ENCODE measurements at regions not wholly inside any gene's neighbourhood (a gene's known extent, or its start where the extent isn't known, plus 50 kb on each side); places are given as distances from the start of the nearest gene placed in this dataset.
"Not testable (repeated sequence)": the region's sequence is repeated elsewhere in the genome, so short reads cannot be mapped to it uniquely, and the experiment has no call there.

DNA sequence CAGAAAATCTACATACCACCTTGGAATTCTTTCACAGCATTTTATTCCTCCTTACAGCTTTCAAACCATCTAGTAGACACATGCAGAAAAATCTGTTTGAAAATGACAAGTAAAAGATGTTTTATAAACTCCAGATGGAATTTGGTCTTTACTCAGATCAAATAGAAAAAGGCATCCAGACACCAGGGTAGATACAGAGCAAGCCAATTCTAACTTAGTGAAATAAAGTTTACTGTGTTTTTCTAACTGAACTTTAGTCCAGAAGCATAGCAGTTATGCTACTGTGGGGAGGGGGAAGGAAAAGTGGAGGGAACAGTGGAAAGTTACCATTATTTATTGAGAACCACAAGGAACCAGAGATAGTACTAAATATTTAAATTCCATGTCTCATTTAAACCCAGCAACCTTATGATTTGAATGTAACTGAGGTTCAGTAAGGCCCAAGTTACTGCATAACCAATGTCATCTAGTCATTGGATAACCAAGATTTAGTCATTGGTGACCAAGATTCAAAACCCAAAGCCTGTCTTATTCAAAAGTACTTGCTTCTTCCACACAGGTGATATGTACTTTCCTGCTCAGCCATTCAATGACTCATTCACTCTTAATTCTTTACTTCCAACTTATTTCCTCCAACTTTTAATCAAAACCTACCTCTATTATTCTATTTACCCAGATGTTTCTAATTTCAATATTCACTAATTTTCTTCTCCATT lies 57.7 kb downstream of the RAD51AP2 start:
- H3K4me3 ChIP-seq (ENCODE audit: low read depth, low read length): no peak overlapping the region
- no peak for DNase-seq (ENCODE audit: low read depth)
- TF ChIP-seq, protein P1, sequence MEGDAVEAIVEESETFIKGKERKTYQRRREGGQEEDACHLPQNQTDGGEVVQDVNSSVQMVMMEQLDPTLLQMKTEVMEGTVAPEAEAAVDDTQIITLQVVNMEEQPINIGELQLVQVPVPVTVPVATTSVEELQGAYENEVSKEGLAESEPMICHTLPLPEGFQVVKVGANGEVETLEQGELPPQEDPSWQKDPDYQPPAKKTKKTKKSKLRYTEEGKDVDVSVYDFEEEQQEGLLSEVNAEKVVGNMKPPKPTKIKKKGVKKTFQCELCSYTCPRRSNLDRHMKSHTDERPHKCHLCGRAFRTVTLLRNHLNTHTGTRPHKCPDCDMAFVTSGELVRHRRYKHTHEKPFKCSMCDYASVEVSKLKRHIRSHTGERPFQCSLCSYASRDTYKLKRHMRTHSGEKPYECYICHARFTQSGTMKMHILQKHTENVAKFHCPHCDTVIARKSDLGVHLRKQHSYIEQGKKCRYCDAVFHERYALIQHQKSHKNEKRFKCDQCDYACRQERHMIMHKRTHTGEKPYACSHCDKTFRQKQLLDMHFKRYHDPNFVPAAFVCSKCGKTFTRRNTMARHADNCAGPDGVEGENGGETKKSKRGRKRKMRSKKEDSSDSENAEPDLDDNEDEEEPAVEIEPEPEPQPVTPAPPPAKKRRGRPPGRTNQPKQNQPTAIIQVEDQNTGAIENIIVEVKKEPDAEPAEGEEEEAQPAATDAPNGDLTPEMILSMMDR (IDR thresholded peaks at IDR 0.05; ENCODE audit: insufficient read depth, low read depth, low read length): no peak

DNA sequence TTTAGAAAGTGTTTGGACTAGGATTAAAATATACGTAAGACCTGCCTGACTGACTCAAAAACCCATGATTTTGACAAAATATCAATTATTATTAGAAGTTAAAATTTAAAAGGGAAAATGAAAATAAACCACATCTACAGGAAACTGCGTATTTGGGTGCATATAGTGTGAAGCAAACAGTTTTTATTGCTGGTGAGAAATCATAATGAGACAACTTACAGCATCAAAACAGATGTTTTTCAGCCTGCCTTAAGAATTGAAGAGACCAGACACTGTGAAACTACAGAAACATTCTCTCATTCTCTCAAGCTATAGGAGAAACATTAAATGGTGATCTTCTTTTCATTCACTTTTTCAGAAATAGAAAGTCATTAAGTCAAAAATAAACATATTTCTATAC lies 62.9 kb downstream of the RAD51AP2 start:
- TF ChIP-seq, protein P1 (IDR thresholded peaks at IDR 0.05; ENCODE audit: insufficient read depth, low read depth, low read length): no peak
- H3K4me3 ChIP-seq (ENCODE audit: low read depth, low read length): no peak overlapping the region
- no peak for DNase-seq (ENCODE audit: low read depth)

DNA sequence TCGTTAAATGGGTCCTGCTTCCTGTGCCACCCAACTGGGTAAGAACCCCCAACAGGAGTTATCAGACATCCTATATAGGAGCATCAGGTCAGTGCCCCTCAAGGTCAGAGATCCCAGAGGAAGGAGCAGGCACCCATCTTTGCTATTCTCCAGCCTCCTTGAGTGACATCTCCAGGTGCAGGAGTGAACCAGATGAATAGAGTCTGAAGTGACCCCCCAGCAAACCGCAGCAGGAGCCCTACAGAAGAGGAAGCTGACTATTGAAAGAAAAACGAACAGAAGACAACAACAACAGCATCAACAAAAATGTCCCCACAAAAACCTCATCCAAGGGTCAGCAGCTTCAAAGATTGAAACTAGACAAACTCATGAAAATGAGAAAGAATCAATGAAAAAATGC lies 72.0 kb downstream of the RAD51AP2 start:
- DNase-seq (ENCODE audit: low read depth); H3K4me3 ChIP-seq (ENCODE audit: low read depth, low read length): not testable (repeated sequence)

DNA sequence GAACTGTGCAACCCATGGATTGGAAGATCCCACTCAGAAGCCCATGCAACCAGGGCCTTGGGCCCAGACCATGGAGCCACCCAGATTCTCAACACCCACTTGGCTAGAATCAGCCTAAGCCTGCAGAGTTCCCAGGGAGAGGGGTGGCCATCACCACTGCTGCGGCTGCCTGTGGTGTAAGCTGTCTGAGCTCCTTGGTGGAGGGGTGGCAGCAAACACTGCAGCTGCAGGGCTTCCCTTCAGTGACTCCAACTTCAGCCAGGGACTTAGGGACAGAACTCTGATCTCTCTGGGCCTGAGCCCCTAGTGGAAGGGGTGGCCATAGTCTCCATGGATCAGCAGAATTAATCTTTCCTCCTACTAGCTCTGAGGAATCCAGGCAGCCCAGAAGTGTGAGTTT lies 72.5 kb downstream of the RAD51AP2 start:
- H3K4me3 ChIP-seq (ENCODE audit: low read depth, low read length): no peak overlapping the region
- TF ChIP-seq, protein P1 (IDR thresholded peaks at IDR 0.05; ENCODE audit: insufficient read depth, low read depth, low read length): no peak
- DNase-seq (ENCODE audit: low read depth): no peak

DNA sequence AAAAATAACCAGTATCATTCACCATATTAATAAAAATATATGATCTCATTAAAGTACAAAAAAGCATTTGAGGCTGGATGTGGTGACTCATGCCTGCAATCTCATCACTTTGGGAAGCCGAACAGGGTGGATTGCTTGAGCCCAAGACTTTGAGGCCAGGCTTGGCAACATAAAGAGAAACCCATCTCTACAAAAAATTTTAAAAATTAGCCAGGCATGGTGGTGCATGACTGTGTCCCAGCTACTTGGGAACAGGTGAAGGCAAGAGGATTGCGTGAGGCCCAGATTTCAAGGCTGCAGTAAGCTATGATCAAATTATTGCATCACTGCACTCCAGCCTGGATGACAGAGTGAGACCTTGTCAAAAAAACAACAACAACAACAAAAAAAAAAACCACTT lies 75.9 kb downstream of the RAD51AP2 start:
- H3K4me3 ChIP-seq (ENCODE audit: low read depth, low read length): no peak overlapping the region
- no peak for DNase-seq (ENCODE audit: low read depth)
- TF ChIP-seq, protein P1 (IDR thresholded peaks at IDR 0.05; ENCODE audit: insufficient read depth, low read depth, low read length): no peak

DNA sequence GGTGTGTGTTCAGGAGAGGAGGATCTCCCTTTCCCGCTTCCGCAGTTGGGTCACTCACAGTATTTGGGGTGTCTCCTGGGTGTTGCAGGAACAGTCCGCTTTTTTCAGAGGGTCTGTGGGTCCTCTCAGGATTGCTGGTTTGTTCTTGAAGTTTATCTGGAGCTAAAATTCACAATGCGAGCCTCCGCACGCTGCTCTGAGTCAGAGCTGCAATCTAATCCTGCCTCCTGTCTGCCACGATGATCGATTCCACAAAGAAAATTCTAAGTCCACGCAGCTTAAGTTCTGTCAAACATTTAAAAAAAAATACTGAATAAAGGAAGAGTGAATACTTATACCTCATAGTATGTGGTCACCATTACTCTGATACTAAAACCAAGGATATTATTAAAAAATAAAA lies 76.5 kb downstream of the RAD51AP2 start:
- no peak overlapping the region for H3K4me3 ChIP-seq (ENCODE audit: low read depth, low read length)
- no peak for DNase-seq (ENCODE audit: low read depth)
- TF ChIP-seq, protein P1 (IDR thresholded peaks at IDR 0.05; ENCODE audit: insufficient read depth, low read depth, low read length): no peak

DNA sequence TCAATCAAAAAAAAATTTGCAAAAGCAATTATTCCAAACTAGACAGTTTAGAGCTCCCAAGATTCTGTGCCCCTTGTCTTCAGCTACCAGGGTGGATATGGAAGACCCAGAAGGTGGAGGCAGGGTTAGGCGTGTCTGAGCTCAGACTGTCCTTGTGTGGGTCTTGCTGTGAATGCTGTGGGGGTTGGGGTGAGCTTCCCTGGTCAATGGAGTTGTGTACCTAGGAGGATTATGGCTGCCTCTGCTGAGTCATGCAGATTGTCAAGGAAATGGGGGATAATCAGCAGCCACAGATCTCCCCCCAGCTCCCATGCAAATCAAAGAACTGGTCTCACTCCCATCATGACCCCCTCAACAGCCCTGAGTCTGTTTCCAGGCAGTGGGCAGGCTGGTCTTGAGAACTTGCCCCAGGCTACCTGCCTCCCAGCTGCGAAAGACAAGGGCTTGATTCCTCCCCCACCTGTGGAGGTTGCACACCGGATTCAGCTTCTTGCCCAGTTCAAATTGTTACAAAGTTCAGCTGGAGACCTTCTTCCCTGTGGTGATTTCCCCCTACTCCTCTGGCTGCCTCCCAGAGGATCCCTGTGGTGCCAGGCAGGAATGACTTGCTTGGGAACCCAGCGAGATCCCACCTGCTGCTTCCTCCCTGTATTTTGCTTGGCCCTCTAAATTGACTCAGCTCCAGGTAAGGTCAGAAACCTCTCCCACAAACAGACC lies 77.0 kb downstream of the RAD51AP2 start:
- TF ChIP-seq, protein P1 (IDR thresholded peaks at IDR 0.05; ENCODE audit: insufficient read depth, low read depth, low read length): no peak
- DNase-seq (ENCODE audit: low read depth): no peak
- no peak overlapping the region for H3K4me3 ChIP-seq (ENCODE audit: low read depth, low read length)

All from fibroblast of villous mesenchyme (primary cell).